K562 (cell line): ENCODE measurements at regions not wholly inside any gene's neighbourhood (a gene's known extent, or its start where the extent isn't known, plus 50 kb on each side); places are given as distances from the start of the nearest gene placed in this dataset.

Experiments
- ATAC-seq: fragments of 200-7000 bp; cut with Tn5 transposase; 3 replicates; pipeline ENCODE4 v1.9.1; 2020; ENCODE audit warnings: moderate library complexity
- BruUV-seq: library from RNA; stranded (reverse); fragments of 400-500 nt; replicated peaks from 2 replicates; lab custom pipeline; 2021; lab: Mats Ljungman, UMichigan
- CTCF ChIA-PET: fragments of 300-600 bp; formaldehyde crosslinking; extraction: SDS; loops from one replicate; lab custom pipeline; 2021; ENCODE audit warnings: low intra/inter-chr PET ratio; lab: Yijun Ruan, JAX
- POLR2A ChIA-PET: fragments of 300-600, 350-650 bp; sonication (Branson Sonifier 250); formaldehyde crosslinking; extraction: SDS; loops from one replicate; lab custom pipeline; 2021; ENCODE audit warnings: antibody characterized with exemption, inconsistent platforms; lab: Yijun Ruan, JAX
- DNase-seq, 4 experiments: peaks; one replicate each; pipeline versions ENCODE4 v3.0.0 to v3.0.0-alpha.2; 2011 to 2018; ENCODE audit warnings: low spot score in 3 of 4, mixed read lengths in 3 of 4; ENCODE audit errors: extremely low read depth in 1 of 4
- FAIRE-seq: peaks from 2 replicates; lab custom pipeline; 2011; peaks lifted over from hg19 to GRCh38; lab: Jason Lieb, UNC
- H2AFZ ChIP-seq: 2 replicates; pipeline ENCODE4 v1.6.0; 2011; ENCODE audit warnings: low read depth, low read length, control low read depth, inconsistent platforms
- H3K27ac ChIP-seq: fragments of 200-600 bp; 3 replicates; pipeline ENCODE4 v1.8.0; 2011; ENCODE audit warnings: low read depth, mild to moderate bottlenecking, control low read depth, inconsistent platforms, low read length, moderate library complexity, mixed read lengths; ENCODE audit errors: extremely low read depth
- H3K27me3 ChIP-seq, 2 experiments: fragments of 300-600 bp in 1 of 2; 2 replicates in 1 of 2; 3 replicates in 1 of 2; pipeline versions ENCODE4 v1.6.0 to v1.8.0; 2011; ENCODE audit warnings: inconsistent platforms in 2 of 2, low read length in 2 of 2, mild to moderate bottlenecking in 1 of 2, mixed read lengths in 1 of 2, moderate library complexity in 1 of 2; ENCODE audit not compliant: control insufficient read depth in 2 of 2, insufficient read depth in 2 of 2
- H3K36me3 ChIP-seq: fragments of 300-600 bp; 3 replicates; pipeline ENCODE4 v1.8.0; 2011; ENCODE audit warnings: mild to moderate bottlenecking, low read length, inconsistent platforms; ENCODE audit not compliant: control insufficient read depth, insufficient read depth
- H3K4me1 ChIP-seq, 2 experiments: fragments of 200-600 bp in 1 of 2; replicated peaks in 1 of 2; 2 replicates in 1 of 2; 3 replicates in 1 of 2; pipeline versions ENCODE4 v1.5.1 to v1.8.0; 2011; ENCODE audit warnings: inconsistent platforms in 2 of 2, low read length in 2 of 2, mild to moderate bottlenecking in 1 of 2, mixed read lengths in 1 of 2, moderate library complexity in 1 of 2; ENCODE audit not compliant: control insufficient read depth in 2 of 2, insufficient read depth in 2 of 2
- H3K4me2 ChIP-seq: 2 replicates; pipeline ENCODE4 v1.6.1; 2011; ENCODE audit warnings: low read length, control low read depth, inconsistent platforms, mixed read lengths; ENCODE audit not compliant: insufficient read depth
- H3K4me3 ChIP-seq: fragments of 200-600 bp; sonication (generic), shearing (Covaris generic); 2 replicates; pipeline ENCODE4 v1.5.1; 2016; ENCODE audit warnings: control low read depth, inconsistent platforms
- H3K79me2 ChIP-seq: fragments of 200-600 bp; 3 replicates; pipeline ENCODE4 v1.8.0; 2011; ENCODE audit warnings: low read length, inconsistent platforms; ENCODE audit not compliant: control insufficient read depth, insufficient read depth
- H3K9ac ChIP-seq, 2 experiments: 2 replicates each; pipeline versions ENCODE4 v1.6.0 to v1.6.1; 2011; ENCODE audit warnings: low read depth in 2 of 2, low read length in 2 of 2, control low read depth in 1 of 2, inconsistent platforms in 1 of 2, mild to moderate bottlenecking in 1 of 2, mixed read lengths in 1 of 2; ENCODE audit not compliant: insufficient read depth in 1 of 2
- H3K9me1 ChIP-seq: one replicate; pipeline ENCODE4 v1.6.0; 2011; ENCODE audit warnings: inconsistent platforms, mild to moderate bottlenecking, low read length, moderate library complexity; ENCODE audit not compliant: control insufficient read depth, insufficient read depth
- H3K9me3 ChIP-seq: replicated peaks from 2 replicates; pipeline ENCODE4 v1.5.1; 2011; ENCODE audit warnings: low read depth, low read length, inconsistent platforms; ENCODE audit not compliant: control insufficient read depth, insufficient read depth
- H4K20me1 ChIP-seq: replicated peaks from 2 replicates; pipeline ENCODE4 v1.6.1; 2011; ENCODE audit warnings: low read length, inconsistent platforms, mixed read lengths; ENCODE audit not compliant: control insufficient read depth, insufficient read depth
- ARID2 ChIP-seq: fragments of 450-650 bp; IDR thresholded peaks from 2 replicates; pipeline ENCODE4 v1.6.1; 2017; ENCODE audit warnings: antibody characterized with exemption, mild to moderate bottlenecking
- CBFA2T2 ChIP-seq: fragments of 450-650 bp; conservative IDR thresholded peaks from 2 replicates; pipeline ENCODE4 v1.6.1; 2017; ENCODE audit warnings: mild to moderate bottlenecking
- DMBX1 ChIP-seq: fragments of 250-450 bp; sonication (Bioruptor Pico); IDR thresholded peaks from 2 replicates; pipeline ENCODE4 v1.8.0; 2022; ENCODE audit warnings: inconsistent platforms, mild to moderate bottlenecking, moderate library complexity, borderline replicate concordance
- E2F6 ChIP-seq, 2 experiments: IDR thresholded peaks; 2 replicates each; pipeline ENCODE4 v1.6.1; 2011; ENCODE audit warnings: borderline replicate concordance in 1 of 2, control low read depth in 1 of 2, low read depth in 1 of 2, low read length in 1 of 2, mild to moderate bottlenecking in 1 of 2, mixed read lengths in 1 of 2, moderate library complexity in 1 of 2; ENCODE audit not compliant: insufficient read depth in 1 of 2, insufficient read length in 1 of 2, poor library complexity in 1 of 2, severe bottlenecking in 1 of 2; ENCODE audit errors: extremely low read depth in 1 of 2
- HDAC2 ChIP-seq: fragments of 450-650 bp; IDR thresholded peaks from 2 replicates; pipeline ENCODE4 v1.6.1; 2016; ENCODE audit warnings: mild to moderate bottlenecking
- SMARCA4 ChIP-seq: fragments of 450-650 bp; IDR thresholded peaks from 2 replicates; pipeline ENCODE4 v1.6.1; 2016
- SP2 ChIP-seq: IDR thresholded peaks from 2 replicates; pipeline ENCODE4 v1.6.1; 2011; ENCODE audit warnings: mild to moderate bottlenecking, low read depth, low read length, moderate library complexity; ENCODE audit not compliant: poor library complexity, severe bottlenecking; ENCODE audit errors: extremely low read depth
- XRCC4 ChIP-seq: IDR thresholded peaks from one replicate; pipeline ENCODE4 v1.6.1; 2011; ENCODE audit not compliant: insufficient read depth, insufficient read length; ENCODE audit errors: extremely low read depth
- ZKSCAN3 ChIP-seq: fragments of 250-450 bp; sonication (Bioruptor Pico); IDR thresholded peaks from 2 replicates; pipeline ENCODE4 v1.4.0; 2020
- ZKSCAN8 ChIP-seq: fragments of 200-800 bp; sonication (Bioruptor generic); IDR thresholded peaks from 2 replicates; pipeline ENCODE4 v1.6.1; 2016; ENCODE audit warnings: missing genetic modification characterization, missing compliant biosample characterization
- ZNF3 ChIP-seq: fragments of 250-450 bp; sonication (Bioruptor Pico); IDR thresholded peaks from 2 replicates; pipeline ENCODE4 v1.5.0; 2021; ENCODE audit warnings: mild to moderate bottlenecking, moderate library complexity
- ZNF445 ChIP-seq: fragments of 250-450 bp; sonication (Bioruptor Pico); IDR thresholded peaks from 2 replicates; pipeline ENCODE4 v1.4.0; 2020; ENCODE audit warnings: low read depth, mild to moderate bottlenecking, moderate library complexity
- WGBS: fragments of 100-300 bp; shearing (Covaris generic); methylation state at CpG from one replicate; pipeline ENCODE4 v1.1.6; 2016; ENCODE audit warnings: low coverage, mixed read lengths; ENCODE audit not compliant: insufficient coverage; ENCODE audit errors: missing lambda C conversion rate; 5-methylcytosine and 5-hydroxymethylcytosine counted together
- in situ Hi-C: fragments of 300-500 bp; cut with MboI; formaldehyde crosslinking; loops from 4 replicates; pipeline ENCODE4 v1.15.0; 2018; ENCODE audit warnings: inconsistent platforms, mixed read lengths
- intact Hi-C: fragments of 100-400 bp; cut with micrococcal nuclease; formaldehyde crosslinking; loops from 2 replicates; pipeline ENCODE4 v1.14.2; 2022

GRCh38 chr1:5565281-5566125 is 426.7 kb downstream of the NPHP4 start:
- H3K9ac ChIP-seq = no peak overlapping the region
- no TSS peak for BruUV-seq
- H4K20me1 ChIP-seq = no peaks in the 10 kb centered on the region
- CTCF ChIA-PET = interaction anchor here (0.5 kb wide), 1 partner anchor 42 kb away, joined by 3 read pairs; no protein-coding TSS in a partner anchor
- no peaks in the 10 kb centered on the region for H3K9me3 ChIP-seq
- no peaks in the 10 kb centered on the region for H3K79me2 ChIP-seq
- H3K4me1 ChIP-seq = no peaks in the 10 kb centered on the region
- DNase-seq = no peak
- H3K4me3 ChIP-seq = no peak overlapping the region
- no peak overlapping the region for H2AFZ ChIP-seq
- peaks cover 0 to 4% of the 10 kb centered on the region in 2 experiments; a peak in 1 of 5 replicates for H3K27me3 ChIP-seq
- WGBS = 1% methylated on average over 19 of the region's 19 CpGs
- TF ChIP-seq E2F6 (IDR thresholded peaks at IDR 0.05; ENCODE audit: borderline replicate concordance in 1 of 2, extremely low read depth in 1 of 2, insufficient read depth in 1 of 2, insufficient read length in 1 of 2, low read depth in 1 of 2, low read length in 1 of 2, poor library complexity in 1 of 2, severe bottlenecking in 1 of 2) (no peak), ZNF3 (CRISPR knock-in tag) (no peak), ZKSCAN8 (CRISPR knock-in tag) (no peak), CBFA2T2 (no peak), SP2 (no peak), DMBX1 (CRISPR knock-in tag) (no peak), ARID2 (no peak), SMARCA4 (no peak), ZKSCAN3 (no peak), ZNF445 (no peak), HDAC2 (no peak), XRCC4 (no peak)
- TF ChIP-seq, all 486 proteins: peak for 0
- Histone ChIP-seq H3K9me1 (no peaks in the 10 kb centered on the region), H3K27ac (no peak overlapping the region), H3K4me2 (no peak overlapping the region), H3K36me3 (no peaks in the 10 kb centered on the region)
- ATAC-seq = no peak
- intact Hi-C loops (no loop called here), in situ Hi-C loops (no loop called here)
- POLR2A ChIA-PET = interaction anchor here (0.8 kb wide), 1 partner anchor 13 kb away, joined by 3 read pairs; no protein-coding TSS in a partner anchor
- no peak for FAIRE-seq
